Aorta (tissue), 5 donors: ENCODE measurements at regions not wholly inside any gene's neighbourhood (a gene's known extent, or its start where the extent isn't known, plus 50 kb on each side); places are given as distances from the start of the nearest gene placed in this dataset.

ENCODE experiments used
- ATAC-seq: fragments of 200-7000 bp; cut with Tn5 transposase; one replicate; pipeline ENCODE4 v1.9.1; 2022; ENCODE audit warnings: moderate library complexity; ENCODE audit not compliant: low FRiP score
- DNase-seq, 2 donors: peaks; one replicate each; pipeline ENCODE4 v3.0.0-alpha.2; 2020
- H3K27ac ChIP-seq, 2 donors: one replicate each; pipeline ENCODE4 v1.5.1; 2013; ENCODE audit warnings: low read length in 2 of 2, mild to moderate bottlenecking in 2 of 2, moderate library complexity in 2 of 2, control low read depth in 1 of 2, inconsistent platforms in 1 of 2, low read depth in 1 of 2
- H3K27me3 ChIP-seq, 2 donors: one replicate each; pipeline ENCODE4 v1.6.1; 2013; ENCODE audit warnings: control low read depth in 1 of 2, low read length in 1 of 2, mild to moderate bottlenecking in 1 of 2, moderate library complexity in 1 of 2; ENCODE audit not compliant: insufficient read depth in 2 of 2, control insufficient read depth in 1 of 2
- H3K36me3 ChIP-seq, 2 donors: one replicate each; pipeline ENCODE4 v1.6.1; 2013; ENCODE audit warnings: control low read depth in 1 of 2, low read length in 1 of 2, mild to moderate bottlenecking in 1 of 2; ENCODE audit not compliant: insufficient read depth in 2 of 2, control insufficient read depth in 1 of 2
- H3K4me1 ChIP-seq, 2 donors: one replicate each; pipeline ENCODE4 v1.6.1; 2013; ENCODE audit warnings: low read length in 2 of 2, control low read depth in 1 of 2, mild to moderate bottlenecking in 1 of 2, moderate library complexity in 1 of 2; ENCODE audit not compliant: insufficient read depth in 2 of 2, control insufficient read depth in 1 of 2
- H3K4me3 ChIP-seq, 2 donors: one replicate each; pipeline ENCODE4 v1.5.1; 2013; ENCODE audit warnings: low read length in 2 of 2, control low read depth in 1 of 2, mild to moderate bottlenecking in 1 of 2
- H3K9me3 ChIP-seq: one replicate; pipeline ENCODE4 v1.6.1; 2013; ENCODE audit warnings: mild to moderate bottlenecking, low read length; ENCODE audit not compliant: control insufficient read depth
- WGBS, 2 donors: extraction: QIAGEN DNeasy Blood & Tissue Kit; methylation state at CpG; one replicate each; pipeline ENCODE4 v1.1.7; 2013; 5-methylcytosine and 5-hydroxymethylcytosine counted together
- intact Hi-C, 2 donors: fragments of 100-400 bp; cut with DNase I; formaldehyde crosslinking; loops; one replicate each; pipeline versions ENCODE4 v1.14.2 to v1.15.0; 2022
- donor health status: healthy with polysubstance abuse.
- donor health status: Bipolar disorder and iron deficiency.
- donor health status: DM: no; HTN: no; CAD: no.
- donor health status: DM: no; HTN: no; CAD: no.
- donor health status: DM: yes; HTN: yes; CAD: no.

GRCh38 chr5:135178476-135179155 is 144.6 kb upstream of the PITX1 start:
- Histone ChIP-seq H3K4me3 (no peak overlapping the region), H3K9me3 (no peaks in the 10 kb centered on the region), H3K36me3 (no peaks in the 10 kb centered on the region), H3K27ac (no peak overlapping the region), H3K27me3 (no peaks in the 10 kb centered on the region), H3K4me1 (no peaks in the 10 kb centered on the region)
- WGBS, 2 donors = 75 to 80% methylated on average over 14 of the region's 14 CpGs
- DNase-seq = peak in 1 of 2 donors; percentile 54
- no peak for ATAC-seq
- intact Hi-C loops = no loop called here

GRCh38 chr5:135177591-135177990 is 143.6 kb upstream of the PITX1 start:
- no peak for ATAC-seq

GRCh38 chr5:135176991-135177390 is 143.0 kb upstream of the PITX1 start:
- Histone ChIP-seq H3K4me1 (no peaks in the 10 kb centered on the region), H3K9me3 (no peaks in the 10 kb centered on the region), H3K27me3 (no peaks in the 10 kb centered on the region), H3K27ac (no peak overlapping the region), H3K4me3 (no peak overlapping the region), H3K36me3 (no peaks in the 10 kb centered on the region)
- DNase-seq (no peak), ATAC-seq (no peak)
- WGBS, 2 donors = 94% methylated on average over 7 of the region's 7 CpGs
- intact Hi-C loops = no loop called here

More at GRCh38 chr5:135177591-135177990, 143.6 kb upstream of the PITX1 start:
- DNase-seq = no peak
- H3K27me3 ChIP-seq = no peaks in the 10 kb centered on the region
- intact Hi-C loops = no loop called here
- no peaks in the 10 kb centered on the region for H3K36me3 ChIP-seq
- no peak overlapping the region for H3K27ac ChIP-seq
- no peaks in the 10 kb centered on the region for H3K4me1 ChIP-seq
- H3K4me3 ChIP-seq = no peak overlapping the region
- WGBS, 2 donors = 93 to 95% methylated on average over 4 of the region's 4 CpGs
- H3K9me3 ChIP-seq = no peaks in the 10 kb centered on the region

- intact Hi-C loops = no loop called here
- Histone ChIP-seq H3K4me1 (no peaks in the 10 kb centered on the region), H3K4me3 (no peak overlapping the region), H3K9me3 (no peaks in the 10 kb centered on the region), H3K36me3 (no peaks in the 10 kb centered on the region), H3K27me3 (no peaks in the 10 kb centered on the region), H3K27ac (no peak overlapping the region)
- DNase-seq (no peak), ATAC-seq (no peak)
- WGBS, 2 donors = 73 to 79% methylated on average over 8 of the region's 8 CpGs
Measured at GRCh38 chr5:135174315-135175096, 140.5 kb upstream of the PITX1 start.

- H3K36me3 ChIP-seq = no peaks in the 10 kb centered on the region
- intact Hi-C loops = no loop called here
- H3K4me1 ChIP-seq = no peaks in the 10 kb centered on the region
Measured at GRCh38 chr5:135173662-135174290, 139.7 kb upstream of the PITX1 start.

GRCh38 chr5:135172718-135173117 is 138.7 kb upstream of the PITX1 start:
- Histone ChIP-seq H3K4me1 (no peaks in the 10 kb centered on the region), H3K36me3 (no peaks in the 10 kb centered on the region), H3K9me3 (no peaks in the 10 kb centered on the region), H3K27me3 (no peaks in the 10 kb centered on the region), H3K4me3 (no peak overlapping the region), H3K27ac (no peak overlapping the region)
- ATAC-seq (no peak), DNase-seq (no peak)
- intact Hi-C loops = no loop called here
- WGBS, 2 donors = 38 to 55% methylated on average over 2 of the region's 2 CpGs

More at GRCh38 chr5:135173662-135174290, 139.7 kb upstream of the PITX1 start:
- no peak overlapping the region for H3K4me3 ChIP-seq
- DNase-seq (no peak), ATAC-seq (no peak)
- WGBS, 2 donors = 75 to 83% methylated on average over 6 of the region's 6 CpGs
- no peaks in the 10 kb centered on the region for H3K9me3 ChIP-seq
- no peak overlapping the region for H3K27ac ChIP-seq
- no peaks in the 10 kb centered on the region for H3K27me3 ChIP-seq

- no peaks in the 10 kb centered on the region for H3K36me3 ChIP-seq
- no peak for ATAC-seq
- H3K27ac ChIP-seq = no peak overlapping the region
- 86 to 91% methylated on average over 1 of the region's 1 CpG for WGBS, 2 donors
- H3K27me3 ChIP-seq = no peaks in the 10 kb centered on the region
- H3K9me3 ChIP-seq = no peaks in the 10 kb centered on the region
- intact Hi-C loops = no loop called here
- no peak for DNase-seq
- H3K4me1 ChIP-seq = no peaks in the 10 kb centered on the region
- no peak overlapping the region for H3K4me3 ChIP-seq
Measured at GRCh38 chr5:135171336-135171735, 137.3 kb upstream of the PITX1 start.

- Histone ChIP-seq H3K27ac (no peak overlapping the region), H3K4me1 (no peaks in the 10 kb centered on the region), H3K36me3 (no peaks in the 10 kb centered on the region), H3K4me3 (no peak overlapping the region), H3K27me3 (no peaks in the 10 kb centered on the region), H3K9me3 (no peaks in the 10 kb centered on the region)
- 89 to 95% methylated on average over 2 of the region's 2 CpGs for WGBS, 2 donors
- ATAC-seq = no peak
- DNase-seq = no peak
- intact Hi-C loops = no loop called here
Measured at GRCh38 chr5:135170500-135170899, 136.5 kb upstream of the PITX1 start.
